Gastrocnemius medialis (tissue), 4 donors: ENCODE measurements at regions not wholly inside any gene's neighbourhood (a gene's known extent, or its start where the extent isn't known, plus 50 kb on each side); places are given as distances from the start of the nearest gene placed in this dataset.

Experiments
- CTCF ChIP-seq, 5 experiments: fragments of 450-650 bp in 3 of 5; fragments of 200-600 bp in 2 of 5; sonication (generic) in 2 of 5; IDR thresholded peaks in 4 of 5; conservative IDR thresholded peaks in 1 of 5; 1 replicate in 4 of 5; 2 replicates in 1 of 5; pipeline ENCODE4 v1.5.1; 2016 to 2019; ENCODE audit warnings: antibody characterized with exemption in 5 of 5, mild to moderate bottlenecking in 3 of 5, moderate library complexity in 3 of 5
- POLR2A ChIP-seq, 2 donors: fragments of 450-650 bp; IDR thresholded peaks; one replicate each; pipeline ENCODE4 v1.6.1; 2017; ENCODE audit warnings: antibody characterized with exemption in 2 of 2, mild to moderate bottlenecking in 2 of 2, moderate library complexity in 2 of 2

GRCh38 chr21:28608646-28609045, 384.0 kb downstream of the LTN1 start:
- TF ChIP-seq POLR2A (IDR thresholded peaks at IDR 0.05) (no peak), CTCF (IDR thresholded peaks at IDR 0.05 in 4 of 5, conservative IDR thresholded peaks at IDR 0.05 in 1 of 5) (no peak)
